ENCODE measurements at regions not wholly inside any gene's neighbourhood (a gene's known extent, or its start where the extent isn't known, plus 50 kb on each side); places are given as distances from the start of the nearest gene placed in this dataset.
A peak's percentile ranks its signal among the peaks of the same experiment; 100 is the strongest.

GRCh38 chr2:117432746-117433145 is 381.7 kb upstream of the DDX18 start:
- no peak overlapping the region for H3K27ac ChIP-seq
- TF ChIP-seq ZFX (IDR thresholded peaks at IDR 0.05) (no peak), CTCF (conservative IDR thresholded peaks at IDR 0.05) (no peak)

DNA sequence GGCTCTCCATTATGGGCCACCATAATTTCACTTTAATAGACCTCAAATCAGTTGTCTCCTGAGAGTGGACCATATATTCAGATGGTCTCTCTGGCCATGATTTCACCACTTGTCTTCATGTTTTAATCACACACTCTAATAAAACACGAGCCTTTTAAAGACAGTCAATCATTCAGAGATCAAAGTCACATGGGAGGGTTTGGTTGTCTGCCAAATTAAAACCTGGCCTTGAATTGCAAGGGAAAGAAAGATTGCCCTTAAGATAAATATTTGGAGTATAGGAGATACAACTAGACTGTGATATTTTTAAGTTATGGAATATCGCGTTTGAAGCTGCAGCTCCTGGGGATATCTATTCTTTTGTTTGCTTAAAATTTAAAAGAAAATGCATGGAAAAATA is 377.8 kb upstream of the DDX18 start:
- no peak for TF ChIP-seq ZFX (IDR thresholded peaks at IDR 0.05)
- no peak for TF ChIP-seq CTCF (conservative IDR thresholded peaks at IDR 0.05)
- H3K27ac ChIP-seq = no peak overlapping the region

DNA sequence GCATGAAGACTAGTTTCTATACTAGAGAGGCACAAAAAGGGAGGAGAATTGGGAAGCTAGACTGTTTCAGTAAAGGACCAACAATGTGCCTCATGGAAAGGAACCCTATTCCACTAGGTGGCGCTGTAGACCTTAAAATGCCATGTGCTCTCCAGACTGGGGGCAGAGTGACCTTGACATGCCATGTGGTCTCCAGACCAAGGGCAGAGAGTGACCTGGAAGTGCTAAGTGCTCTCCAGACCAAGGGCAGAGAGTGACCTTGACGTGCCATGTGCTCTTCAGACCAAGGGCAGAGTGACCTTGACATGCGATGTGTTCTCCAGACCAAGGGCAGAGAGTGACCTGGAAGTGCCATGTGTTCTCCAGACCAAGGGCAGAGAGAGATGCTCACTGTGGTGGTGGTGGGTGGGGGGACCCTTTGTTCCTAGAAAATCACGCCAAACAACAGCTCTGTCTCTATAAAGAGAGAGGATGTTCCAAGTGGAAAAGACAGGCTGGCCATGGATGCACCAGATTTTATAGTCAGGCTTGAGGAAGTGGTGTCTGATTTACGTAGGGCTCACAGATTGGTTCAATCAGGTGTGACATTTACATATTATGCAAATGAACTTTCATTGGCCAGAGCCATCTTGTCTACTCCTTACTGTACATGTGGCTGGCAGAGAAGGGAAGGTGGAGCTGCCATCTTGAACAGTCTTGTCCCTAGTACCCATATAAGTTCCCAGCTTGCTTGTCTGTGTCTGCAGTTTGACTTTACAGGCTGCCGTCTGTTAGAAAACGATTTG is 344.0 kb upstream of the DDX18 start:
- TF ChIP-seq ZFX (IDR thresholded peaks at IDR 0.05) = no peak
- peak; percentile 69 for TF ChIP-seq CTCF (conservative IDR thresholded peaks at IDR 0.05)
- peak overlapping the region; percentile 15; the same call in 1 of the 2 replicates for H3K27ac ChIP-seq

DNA sequence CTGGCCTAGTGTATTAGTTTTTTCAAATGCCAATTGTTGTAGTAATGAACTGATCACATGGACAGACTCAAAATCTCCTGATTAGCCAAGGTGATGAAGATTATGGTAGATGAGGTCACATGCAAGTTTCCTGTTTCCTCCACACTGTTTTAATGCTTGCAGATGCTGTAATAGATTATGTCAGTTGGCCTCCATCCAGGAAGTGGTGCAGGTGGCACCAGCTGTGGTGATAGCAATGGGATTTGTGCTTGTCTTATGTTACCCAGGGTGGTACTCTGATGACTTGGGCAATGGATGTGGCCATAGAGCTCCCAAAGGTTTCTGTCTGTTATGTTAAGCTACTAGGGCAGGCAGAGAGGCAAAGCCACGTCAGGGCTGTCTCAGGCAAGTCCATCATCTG is 332.9 kb upstream of the DDX18 start:
- H3K27ac ChIP-seq = no peak overlapping the region
- TF ChIP-seq ZFX (IDR thresholded peaks at IDR 0.05) = no peak
- TF ChIP-seq CTCF (conservative IDR thresholded peaks at IDR 0.05) = no peak

DNA sequence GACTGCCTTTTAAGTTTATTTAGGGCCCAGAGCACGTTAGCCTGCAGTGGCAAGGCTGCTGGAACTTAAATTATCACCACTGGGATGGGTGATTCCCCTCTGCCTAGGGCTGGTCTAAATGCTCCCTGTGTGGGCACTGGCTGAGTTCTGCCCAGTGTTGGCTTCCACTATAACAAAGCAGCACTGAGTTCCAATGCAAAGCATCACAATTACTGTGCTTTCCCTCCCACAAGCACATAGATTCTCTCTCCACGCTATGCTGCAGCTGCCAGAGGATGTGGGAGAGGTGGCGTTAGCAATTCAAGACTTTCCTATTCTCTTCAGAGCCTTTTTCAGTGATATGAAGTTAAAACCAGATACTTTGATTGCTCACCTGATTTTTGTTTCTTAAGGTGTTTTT is 328.9 kb upstream of the DDX18 start:
- TF ChIP-seq ZFX (IDR thresholded peaks at IDR 0.05) (no peak), CTCF (conservative IDR thresholded peaks at IDR 0.05) (no peak)
- no peak overlapping the region for H3K27ac ChIP-seq

- no peak for TF ChIP-seq CTCF (conservative IDR thresholded peaks at IDR 0.05)
- no peak for TF ChIP-seq ZFX (IDR thresholded peaks at IDR 0.05)
Observed at GRCh38 chr2:117486081-117486480, 328.4 kb upstream of the DDX18 start.

DNA sequence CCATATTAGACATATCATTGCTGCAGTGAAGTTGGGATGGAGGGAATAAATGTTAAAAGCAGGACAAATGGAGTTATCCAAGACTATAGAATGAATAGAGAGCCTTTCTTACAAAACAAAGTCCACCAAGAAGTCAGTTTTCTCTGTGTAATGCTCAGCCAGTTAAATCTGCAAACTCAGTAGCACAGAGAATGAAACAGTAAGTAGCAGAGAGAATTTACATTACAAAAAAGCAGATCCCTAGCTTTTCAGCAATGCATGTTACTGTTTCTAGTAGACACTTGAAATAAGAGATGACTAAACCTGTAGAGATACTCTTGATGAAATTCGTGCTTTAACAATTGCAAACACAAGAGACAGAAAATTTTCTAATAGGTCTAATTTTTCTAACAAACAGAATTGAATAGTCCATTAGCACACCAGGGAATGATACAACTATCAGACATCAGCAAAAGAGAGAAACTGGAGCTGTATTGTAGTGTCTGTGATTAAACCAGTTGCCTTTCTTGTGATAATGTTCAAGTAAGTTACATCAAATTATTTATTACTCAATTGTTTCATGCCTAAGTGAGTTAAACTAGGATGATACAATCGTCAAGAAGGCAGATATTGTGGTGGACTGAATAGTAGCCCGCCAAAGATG is 322.2 kb upstream of the DDX18 start:
- no peak for TF ChIP-seq CTCF (conservative IDR thresholded peaks at IDR 0.05)
- TF ChIP-seq ZFX (IDR thresholded peaks at IDR 0.05) = no peak
- no peak overlapping the region for H3K27ac ChIP-seq

More at GRCh38 chr2:117486081-117486480, 328.4 kb upstream of the DDX18 start:
- H3K27ac ChIP-seq = no peak overlapping the region

Data from C4-2B (cell line).